Breast epithelium (tissue), 3 donors: ENCODE measurements at regions not wholly inside any gene's neighbourhood (a gene's known extent, or its start where the extent isn't known, plus 50 kb on each side); places are given as distances from the start of the nearest gene placed in this dataset.
"Not testable (repeated sequence)": the region's sequence is repeated elsewhere in the genome, so short reads cannot be mapped to it uniquely, and the experiment has no call there.

Experiments
- POLR2A ChIP-seq: fragments of 450-650 bp; IDR thresholded peaks from one replicate; pipeline ENCODE4 v1.6.1; 2016; ENCODE audit warnings: antibody characterized with exemption, mild to moderate bottlenecking, moderate library complexity
- TF ChIP-seq, protein P1 (sequence below), 3 donors: fragments of 450-650 bp; IDR thresholded peaks; one replicate each; pipeline ENCODE4 v1.5.1; 2016 to 2017; ENCODE audit warnings: antibody characterized with exemption in 3 of 3, mild to moderate bottlenecking in 3 of 3, moderate library complexity in 3 of 3

DNA sequence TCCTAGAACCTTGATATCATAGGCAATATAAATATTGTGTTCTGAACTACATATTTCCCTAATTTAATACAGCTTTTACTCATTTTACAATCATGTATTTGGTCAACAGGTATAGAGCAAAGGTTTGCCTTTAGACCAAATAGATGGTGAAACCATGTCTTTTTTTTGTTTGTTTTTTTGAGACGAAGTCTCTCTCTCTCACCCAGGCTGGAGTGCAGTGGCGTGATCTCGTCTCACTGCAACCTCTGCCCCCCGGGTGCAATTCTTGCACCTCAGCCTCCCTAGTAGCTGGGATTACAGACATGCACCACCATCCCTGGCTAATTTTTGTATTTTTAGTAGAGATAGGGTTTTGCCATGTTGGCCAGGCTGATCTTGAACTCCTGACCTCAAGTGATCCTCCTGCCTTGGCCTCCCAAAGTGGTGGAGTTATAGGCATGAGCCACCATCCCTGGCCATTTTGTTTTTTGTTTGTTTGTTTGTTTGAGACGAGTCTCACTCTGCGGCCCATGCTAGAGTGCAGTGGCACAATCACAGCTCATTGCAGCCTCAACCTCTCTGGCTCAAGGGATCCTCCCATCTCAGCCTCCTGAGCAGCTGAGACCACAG is 243.7 kb upstream of the FOXN3 start:
- TF ChIP-seq, protein P1, sequence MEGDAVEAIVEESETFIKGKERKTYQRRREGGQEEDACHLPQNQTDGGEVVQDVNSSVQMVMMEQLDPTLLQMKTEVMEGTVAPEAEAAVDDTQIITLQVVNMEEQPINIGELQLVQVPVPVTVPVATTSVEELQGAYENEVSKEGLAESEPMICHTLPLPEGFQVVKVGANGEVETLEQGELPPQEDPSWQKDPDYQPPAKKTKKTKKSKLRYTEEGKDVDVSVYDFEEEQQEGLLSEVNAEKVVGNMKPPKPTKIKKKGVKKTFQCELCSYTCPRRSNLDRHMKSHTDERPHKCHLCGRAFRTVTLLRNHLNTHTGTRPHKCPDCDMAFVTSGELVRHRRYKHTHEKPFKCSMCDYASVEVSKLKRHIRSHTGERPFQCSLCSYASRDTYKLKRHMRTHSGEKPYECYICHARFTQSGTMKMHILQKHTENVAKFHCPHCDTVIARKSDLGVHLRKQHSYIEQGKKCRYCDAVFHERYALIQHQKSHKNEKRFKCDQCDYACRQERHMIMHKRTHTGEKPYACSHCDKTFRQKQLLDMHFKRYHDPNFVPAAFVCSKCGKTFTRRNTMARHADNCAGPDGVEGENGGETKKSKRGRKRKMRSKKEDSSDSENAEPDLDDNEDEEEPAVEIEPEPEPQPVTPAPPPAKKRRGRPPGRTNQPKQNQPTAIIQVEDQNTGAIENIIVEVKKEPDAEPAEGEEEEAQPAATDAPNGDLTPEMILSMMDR (IDR thresholded peaks at IDR 0.05), result not testable (repeated sequence)
- TF ChIP-seq POLR2A, result not testable (repeated sequence)
